SIG-M5 treated with dmso at 0.1 percent for 504 hours (cell line): ENCODE measurements at regions not wholly inside any gene's neighbourhood (a gene's known extent, or its start where the extent isn't known, plus 50 kb on each side); places are given as distances from the start of the nearest gene placed in this dataset.
"Not testable (repeated sequence)": the region's sequence is repeated elsewhere in the genome, so short reads cannot be mapped to it uniquely, and the experiment has no call there.

Source experiments
- DNase-seq: peaks from one replicate; lab custom pipeline; 2025; ENCODE audit not compliant: unreplicated experiment; lab: John Stamatoyannopoulos, UW

DNA sequence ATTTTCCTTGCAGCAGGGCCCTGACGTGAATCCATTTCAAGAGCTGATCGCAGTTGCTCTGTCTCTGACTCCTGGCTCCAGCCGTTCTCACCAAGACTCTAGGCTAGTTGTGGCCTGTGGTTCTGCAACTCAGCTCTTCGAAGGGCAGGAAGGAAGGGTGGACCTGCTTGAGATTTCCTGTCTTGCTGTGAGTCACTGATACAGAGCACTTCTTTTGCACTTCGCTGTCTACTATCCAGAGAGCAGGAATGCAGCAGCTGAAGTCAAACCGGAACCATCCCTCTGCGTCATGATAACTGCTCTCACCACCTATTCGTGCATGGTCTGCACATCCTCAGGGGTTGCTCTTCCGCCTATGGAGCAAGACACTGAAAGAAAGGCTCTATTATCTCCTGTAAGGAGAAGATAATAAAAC is 59.7 kb downstream of the RAP2B start:
- DNase-seq: peak; percentile 98

DNA sequence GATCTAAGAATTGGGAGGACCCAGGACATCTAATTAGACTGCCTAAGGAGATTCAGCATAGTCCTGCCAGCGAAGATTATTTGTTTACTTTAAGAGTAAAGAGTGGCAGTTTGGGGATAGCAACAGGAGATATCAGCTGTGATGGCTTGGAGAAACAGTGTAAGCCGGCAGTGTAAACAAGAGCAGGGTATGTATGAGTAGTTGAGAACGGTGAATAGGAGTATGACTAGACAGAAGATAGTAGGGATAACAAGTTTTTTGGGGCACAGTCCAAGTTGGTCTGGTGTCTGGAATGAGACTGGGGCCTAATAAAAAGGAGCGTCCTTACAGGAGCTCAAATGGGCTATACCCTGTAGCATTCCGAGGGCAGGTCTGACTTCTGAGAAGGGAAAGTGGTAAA is 64.9 kb downstream of the RAP2B start:
- not testable (repeated sequence) for DNase-seq

DNA sequence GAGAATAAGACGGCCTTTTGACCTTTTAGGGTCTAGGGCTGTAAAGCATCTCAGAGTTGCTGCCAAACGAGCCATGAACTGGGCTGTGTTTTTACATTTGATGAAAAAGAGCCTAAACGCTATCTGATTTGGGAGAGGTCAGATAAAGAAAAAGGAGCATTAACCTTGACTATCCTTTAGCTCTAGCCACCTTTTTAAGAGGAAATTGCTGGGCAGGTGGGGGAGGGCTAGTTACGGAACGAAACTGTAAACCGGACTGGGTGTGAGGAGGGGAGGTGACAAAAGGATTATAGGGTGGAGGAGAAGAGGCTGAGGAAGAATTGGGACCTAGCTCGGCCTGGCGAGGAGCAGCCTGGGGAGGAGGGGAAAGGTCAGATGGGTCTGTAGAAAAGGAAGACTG is 68.4 kb downstream of the RAP2B start:
- not testable (repeated sequence) for DNase-seq

DNA sequence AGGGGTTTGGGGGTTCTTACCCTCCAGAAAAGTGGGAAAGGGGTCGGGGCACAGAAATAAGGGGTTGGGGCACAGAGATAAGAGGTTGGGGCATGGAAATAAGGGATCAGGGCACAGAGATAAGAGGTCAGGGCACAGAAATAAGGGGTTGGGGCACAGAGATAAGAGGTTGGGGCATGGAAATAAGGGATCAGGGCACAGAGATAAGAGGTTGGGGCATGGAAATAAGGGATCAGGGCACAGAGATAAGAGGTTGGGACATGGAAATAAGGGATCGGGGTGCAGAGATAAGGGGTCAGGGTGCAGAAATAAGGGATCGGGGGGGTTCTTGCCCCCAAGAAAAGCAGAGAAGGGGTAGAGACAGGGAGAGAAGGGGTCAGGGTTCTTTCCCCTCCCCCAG is 69.2 kb downstream of the RAP2B start:
- not testable (repeated sequence) for DNase-seq

DNA sequence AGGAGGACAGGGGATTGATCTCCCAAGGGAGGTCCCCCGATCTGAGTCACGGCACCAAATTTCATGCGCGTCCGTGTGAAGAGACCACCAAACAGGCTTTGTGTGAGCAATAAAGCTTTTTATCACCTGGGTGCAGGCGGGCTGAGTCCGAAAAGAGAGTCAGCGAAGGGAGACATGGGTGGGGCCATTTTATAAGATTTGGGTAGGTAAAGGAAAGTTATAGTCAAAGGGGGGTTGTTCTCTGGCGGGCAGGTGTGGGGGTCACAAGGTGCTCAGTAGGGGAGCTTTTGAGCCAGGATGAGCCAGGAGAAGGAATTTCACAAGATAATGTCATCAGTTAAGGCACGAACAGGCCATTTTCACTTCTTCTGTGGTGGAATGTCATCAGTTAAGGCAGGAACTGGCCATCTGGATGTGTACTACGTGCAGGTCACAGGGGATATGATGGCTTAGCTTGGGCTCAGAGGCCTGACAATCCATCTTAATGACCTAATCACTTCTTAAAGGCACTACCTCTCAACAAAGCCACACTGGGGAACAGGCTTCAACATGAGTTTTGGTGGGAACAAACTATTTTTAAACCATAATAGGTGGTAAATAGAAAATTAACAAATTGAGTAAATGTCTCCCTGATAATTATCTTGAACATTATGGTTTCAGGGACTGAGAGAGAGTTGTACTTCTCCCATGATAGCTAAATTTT is 70.2 kb downstream of the RAP2B start:
- not testable (repeated sequence) for DNase-seq

DNA sequence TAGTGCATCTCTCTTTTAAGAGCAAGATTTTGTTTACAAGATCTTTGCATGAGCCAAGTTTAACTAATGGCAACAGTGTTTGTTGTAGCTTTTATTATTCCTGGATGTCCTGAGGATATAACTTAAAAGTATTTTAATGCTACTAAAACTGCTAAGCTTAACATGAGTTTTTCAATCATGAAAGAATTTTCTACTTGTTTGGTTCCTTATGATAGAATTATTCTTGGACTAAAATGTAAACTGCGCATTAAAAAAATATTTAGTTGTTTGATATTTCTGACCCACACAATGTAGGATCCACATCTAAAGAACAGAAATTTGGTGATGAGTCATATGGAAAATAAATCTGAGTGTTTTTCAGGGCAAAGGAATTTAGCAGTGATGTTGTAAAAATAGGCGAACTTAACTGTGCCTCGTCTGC is 70.8 kb downstream of the RAP2B start:
- no peak for DNase-seq

DNA sequence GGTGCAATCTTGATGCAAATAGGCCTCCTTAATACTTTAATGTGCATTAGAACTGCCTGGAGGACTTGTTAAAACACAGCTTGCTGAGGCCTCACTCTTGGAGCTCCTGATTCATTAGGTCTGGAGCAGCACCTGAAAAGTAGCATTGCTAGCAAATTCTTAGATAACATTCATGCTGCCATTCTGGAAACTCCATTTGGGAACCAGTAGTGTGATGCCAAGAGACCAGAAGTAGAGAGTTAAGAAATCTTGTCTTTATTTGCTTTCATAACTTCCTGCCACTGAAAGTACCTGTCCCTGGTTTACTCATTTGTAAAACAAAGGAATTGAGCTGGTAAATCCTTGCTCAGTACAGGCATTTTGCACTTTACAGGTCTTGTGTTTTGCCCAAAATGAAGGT is 72.0 kb downstream of the RAP2B start:
- DNase-seq: no peak

DNA sequence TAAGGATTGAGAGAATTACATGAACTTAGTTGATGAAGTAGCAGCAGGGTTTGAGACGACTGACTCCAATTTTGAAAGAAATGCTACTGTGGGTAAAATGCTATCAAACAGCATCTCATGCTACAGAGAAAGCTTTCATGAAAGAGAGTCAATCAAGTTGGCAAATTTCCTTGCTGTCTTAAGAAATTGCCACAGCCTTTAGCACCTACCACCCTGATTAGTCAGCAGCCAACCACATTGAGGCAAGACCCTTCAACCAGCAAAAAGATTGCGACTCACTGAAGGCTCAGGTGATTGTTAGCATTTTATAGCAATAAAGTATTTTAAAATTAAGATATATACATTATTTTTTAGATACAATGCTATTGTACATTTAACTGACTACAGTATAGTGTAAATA is 80.9 kb downstream of the RAP2B start:
- DNase-seq: peak; percentile 58

DNA sequence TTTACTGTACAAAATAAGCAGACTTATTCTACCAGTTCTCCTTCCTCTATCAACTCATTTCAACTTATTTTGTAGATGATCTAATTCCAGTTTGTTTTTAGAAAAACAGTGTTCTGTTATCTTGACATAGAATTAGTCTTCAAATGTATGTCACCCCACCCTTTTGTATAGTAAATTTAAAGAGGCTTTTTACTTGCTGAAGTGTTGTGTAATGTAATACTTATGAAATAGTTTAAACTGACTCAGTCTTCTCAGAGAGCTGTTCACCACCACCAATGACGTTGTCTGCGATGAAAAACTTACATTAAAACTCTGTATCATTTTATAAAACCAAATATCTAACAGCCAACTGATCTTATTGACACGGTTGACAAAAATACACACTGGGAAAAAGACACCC is 82.9 kb downstream of the RAP2B start:
- peak; percentile 86 for DNase-seq

DNA sequence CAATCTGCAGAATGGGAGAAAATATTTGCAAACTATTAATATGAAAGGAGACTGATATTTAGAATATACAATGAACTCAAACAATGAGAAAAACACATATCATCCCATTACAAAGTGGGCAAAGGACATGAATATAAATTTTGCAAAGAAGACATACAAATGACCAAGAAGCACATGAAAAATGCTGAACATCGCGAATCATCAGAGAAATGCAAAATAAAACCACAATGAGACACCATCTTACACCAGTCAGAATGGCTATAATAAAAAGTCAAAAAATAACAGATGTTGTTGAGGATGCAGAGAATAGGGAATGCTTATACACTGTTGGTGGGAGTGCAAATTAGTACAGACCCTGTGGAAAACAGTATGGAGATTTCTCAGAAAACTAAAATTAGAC is 83.6 kb downstream of the RAP2B start:
- DNase-seq: no peak

DNA sequence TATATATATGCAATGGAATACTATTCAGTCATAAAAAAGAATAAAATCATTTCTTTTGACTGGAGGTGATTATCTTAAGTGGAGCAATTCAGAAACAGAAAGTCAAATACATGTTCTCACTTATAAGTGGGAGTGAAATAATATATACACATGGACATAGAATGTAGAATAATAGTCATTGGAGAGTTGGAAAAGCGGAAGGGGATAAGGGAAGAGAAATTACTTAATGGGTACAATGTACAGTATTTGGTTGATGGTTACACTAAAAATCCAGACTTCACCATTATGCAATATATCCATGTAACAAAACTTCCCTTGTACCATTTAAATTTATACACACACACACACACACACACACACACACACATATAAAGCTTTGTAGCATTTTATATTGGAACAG is 84.3 kb downstream of the RAP2B start:
- peak; percentile 28 for DNase-seq

DNA sequence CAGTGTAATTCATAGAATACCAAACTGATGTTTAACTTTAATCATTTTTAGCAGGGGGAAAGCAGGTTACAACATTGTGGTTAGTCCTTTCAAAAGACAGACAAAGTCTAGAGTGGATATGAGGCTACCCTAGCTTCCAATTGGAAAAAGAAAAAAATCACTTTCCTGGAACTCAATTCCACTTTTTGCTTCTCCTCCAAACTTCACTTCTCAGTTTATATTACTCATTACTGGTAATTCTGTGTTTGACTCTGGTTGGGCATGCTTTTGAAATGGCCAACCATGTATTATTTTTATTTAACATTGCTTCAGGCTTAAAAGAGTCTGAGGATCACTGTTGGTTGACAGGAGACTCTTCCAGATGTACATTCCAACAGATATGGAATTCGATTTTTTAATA is 84.8 kb downstream of the RAP2B start:
- DNase-seq: peak; percentile 53

DNA sequence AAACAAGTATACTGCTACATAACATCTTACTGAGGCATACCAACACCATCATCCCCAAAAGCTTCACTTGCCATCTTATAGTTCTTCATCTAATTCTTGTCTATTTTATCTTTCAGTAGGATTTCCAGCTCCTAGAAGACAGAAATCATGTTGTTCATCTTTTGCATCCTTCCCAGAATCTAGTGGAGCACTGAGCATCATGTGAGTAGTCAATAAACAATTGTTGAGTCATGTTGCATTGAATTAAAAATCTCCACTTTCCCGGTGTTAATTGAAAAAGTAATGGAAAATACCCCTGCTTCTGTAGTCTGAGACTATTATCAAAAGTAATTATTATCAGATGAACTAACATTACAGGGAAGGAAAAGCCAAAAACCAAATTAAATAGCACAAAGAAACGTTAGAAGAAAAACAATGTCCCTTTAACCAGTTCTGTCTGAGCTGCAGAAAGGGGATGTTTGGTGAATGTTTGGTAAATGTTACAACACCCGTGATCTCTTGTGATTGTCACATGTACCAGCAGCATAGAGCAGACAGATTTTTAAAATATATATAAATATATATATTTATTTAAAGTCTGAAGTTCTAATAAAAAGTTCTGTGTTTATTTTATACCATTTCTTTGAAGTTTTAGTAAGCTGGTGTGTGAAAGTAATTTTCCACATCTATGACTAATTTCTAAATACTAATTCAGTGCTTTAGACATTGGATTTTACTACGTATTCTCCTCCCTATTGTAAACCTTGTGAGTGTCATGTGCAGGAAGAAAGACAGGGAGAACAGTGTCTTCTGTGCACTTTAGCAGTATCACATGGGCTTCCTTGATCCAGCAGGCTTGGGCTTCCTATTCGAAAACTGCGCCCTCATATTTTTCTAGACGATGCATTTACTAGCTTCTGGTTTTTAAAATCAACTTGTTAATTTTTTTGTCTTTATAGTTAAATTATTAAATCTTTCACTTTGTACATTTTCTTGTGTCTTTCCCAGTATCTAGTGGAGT is 85.6 kb downstream of the RAP2B start:
- peak; percentile 60 for DNase-seq

DNA sequence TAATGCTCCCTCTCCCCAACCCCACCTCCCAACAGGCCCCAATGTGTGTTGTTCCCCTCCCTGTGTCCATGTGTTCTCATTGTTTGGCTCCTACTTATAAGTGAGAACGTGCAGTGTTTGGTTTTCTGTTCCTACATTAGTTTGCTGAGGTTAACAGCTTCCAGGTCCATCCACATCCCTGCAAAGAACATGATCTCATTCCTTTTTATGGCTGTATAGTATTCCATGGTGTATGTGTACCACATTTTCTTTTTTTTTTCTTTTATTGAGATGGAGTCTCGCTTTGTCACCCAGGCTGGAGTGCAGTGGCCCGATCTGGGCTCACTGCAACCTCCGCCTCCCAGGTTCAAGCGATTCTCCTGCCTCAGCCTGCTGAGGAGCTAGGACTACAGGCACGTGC is 86.8 kb downstream of the RAP2B start:
- not testable (repeated sequence) for DNase-seq

DNA sequence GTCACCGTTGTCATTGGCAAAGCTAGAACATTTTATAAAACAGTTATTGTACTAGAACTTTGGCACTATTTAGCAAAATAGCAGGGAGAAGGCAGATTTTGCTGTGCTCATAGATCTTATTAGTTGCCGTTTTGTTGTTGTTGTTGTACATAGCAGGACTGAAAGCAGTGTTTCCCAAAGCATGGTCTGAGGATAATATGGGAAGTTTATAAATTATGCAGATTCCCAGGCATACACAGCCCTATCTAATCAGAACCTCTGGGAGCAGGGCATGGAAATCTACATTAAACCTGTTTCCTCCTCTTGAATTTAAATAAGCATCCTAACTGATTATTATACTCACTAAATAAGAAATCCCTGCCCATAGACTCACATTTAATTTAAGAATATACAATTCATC is 87.9 kb downstream of the RAP2B start:
- no peak for DNase-seq

DNA sequence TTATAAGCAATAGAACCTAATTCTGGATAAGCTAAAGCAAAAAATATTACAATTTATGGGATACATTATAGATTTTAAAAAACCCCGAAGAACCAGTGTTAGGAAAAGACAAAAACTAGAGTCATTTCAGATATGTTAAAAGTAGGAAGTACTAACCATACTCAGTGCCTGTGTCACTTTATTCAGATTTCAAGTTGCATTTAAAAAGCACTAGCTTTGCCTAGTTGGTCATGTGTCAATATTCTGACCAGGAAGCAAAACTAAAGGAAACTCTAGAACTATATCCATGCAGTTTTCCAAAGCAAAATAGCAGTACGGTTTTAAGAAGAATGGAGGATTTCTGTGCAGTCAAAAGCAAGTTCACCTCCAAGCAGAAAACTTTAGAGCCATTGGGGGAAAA is 88.4 kb downstream of the RAP2B start:
- no peak for DNase-seq

DNA sequence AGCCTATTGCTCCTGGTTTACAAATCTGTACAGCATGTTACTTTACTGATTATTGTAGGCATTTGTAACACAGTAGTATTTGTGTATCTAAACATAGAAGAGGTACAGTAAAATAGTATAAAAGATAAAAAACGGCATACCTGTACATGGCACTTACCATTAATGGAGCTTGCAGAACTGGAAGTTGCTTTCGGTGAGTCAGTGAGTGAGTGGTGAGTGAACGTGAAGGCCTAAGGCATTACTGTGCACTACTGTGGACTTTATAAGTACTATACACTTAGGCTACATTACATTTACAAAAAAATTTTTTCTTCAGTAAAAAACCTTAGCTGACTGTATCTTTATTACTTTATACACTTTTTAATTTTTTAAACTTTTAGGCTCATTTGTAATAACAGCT is 90.9 kb downstream of the RAP2B start:
- DNase-seq: no peak

DNA sequence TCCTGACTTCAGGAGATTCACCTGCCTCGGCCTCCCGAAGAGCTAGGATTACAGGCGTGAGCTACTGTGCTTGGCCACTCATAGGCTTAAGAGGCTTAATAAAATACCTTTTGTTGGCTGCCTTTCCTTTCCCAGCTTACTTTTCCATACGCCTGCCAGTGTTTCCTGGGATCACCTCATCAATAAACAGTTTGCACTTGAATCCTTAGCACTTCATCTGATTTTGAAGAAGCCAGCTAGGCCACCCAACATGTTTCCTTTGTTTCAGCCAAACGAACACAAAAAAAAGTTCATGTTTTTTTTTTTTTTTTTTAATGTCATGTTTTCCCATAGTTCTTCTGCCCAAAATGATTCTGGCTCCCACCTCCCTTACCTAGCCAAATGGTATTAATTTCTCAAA is 92.3 kb downstream of the RAP2B start:
- no peak for DNase-seq

DNA sequence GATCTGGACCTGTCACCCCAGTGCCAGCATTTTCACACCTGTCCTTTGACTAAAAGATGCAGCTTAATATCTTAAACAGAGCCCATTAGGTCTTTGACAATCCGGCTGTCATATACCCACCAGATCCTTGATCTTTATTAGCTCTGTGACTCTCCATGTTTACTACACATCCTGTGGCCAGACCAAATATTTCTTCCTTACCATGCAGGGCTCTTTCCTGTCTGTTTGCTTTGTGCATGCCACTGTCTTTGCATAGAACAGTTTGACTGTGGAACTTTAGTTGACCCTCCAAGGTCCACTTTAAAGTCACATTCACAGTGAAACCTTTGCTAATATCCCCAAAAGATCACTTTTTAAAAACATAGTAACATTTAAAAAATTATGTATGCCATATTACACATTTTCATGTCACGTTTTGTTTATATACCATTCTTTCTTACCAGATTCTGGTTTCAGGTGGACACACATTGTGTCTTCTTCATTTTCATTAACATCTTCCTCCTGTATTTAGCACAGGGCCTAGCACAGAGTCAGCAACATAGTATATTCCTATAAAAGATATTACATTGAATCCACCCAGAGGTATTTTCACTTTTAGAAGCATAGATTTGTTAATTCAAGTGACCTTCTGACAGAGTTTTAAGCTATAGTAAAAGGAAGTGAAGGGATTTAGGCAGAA is 95.8 kb downstream of the RAP2B start:
- DNase-seq: no peak

DNA sequence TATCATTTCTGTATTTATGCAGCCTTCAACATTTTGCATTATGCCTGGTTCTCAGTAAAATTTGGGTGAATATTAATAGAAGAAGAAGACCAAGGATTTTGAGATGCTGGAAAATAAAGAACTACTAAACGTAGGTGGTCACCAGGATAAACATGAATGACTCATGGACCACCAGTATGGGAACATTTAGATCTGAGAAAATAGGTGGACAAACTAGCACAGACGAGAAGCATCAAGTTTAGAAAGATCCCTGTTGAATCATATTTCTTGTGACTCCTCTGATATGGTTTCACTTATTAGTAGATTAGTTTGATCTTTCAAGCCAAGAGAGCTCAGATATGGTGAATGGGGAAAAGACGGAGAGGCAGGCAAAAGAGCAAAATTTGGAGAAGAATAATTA is 97.9 kb downstream of the RAP2B start:
- DNase-seq: no peak

DNA sequence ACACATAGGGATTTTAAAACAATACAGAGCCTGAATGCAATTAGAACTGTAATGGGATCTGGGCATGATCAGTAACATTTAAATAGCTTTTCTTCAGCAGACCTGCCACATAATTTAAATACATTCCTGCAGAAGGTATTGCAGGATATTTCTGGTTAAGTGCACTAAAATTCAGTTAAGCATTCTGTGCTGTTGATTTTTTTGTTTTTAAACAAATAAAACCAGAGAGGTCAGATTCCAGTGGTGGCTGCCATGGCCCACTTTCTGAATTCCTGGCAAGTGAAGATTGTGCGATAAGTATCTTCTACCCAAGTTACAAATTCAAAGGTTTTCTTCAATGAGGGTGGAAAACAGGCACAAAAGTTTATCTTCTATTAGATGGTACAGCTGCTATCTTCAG is 98.7 kb downstream of the RAP2B start:
- DNase-seq: no peak

DNA sequence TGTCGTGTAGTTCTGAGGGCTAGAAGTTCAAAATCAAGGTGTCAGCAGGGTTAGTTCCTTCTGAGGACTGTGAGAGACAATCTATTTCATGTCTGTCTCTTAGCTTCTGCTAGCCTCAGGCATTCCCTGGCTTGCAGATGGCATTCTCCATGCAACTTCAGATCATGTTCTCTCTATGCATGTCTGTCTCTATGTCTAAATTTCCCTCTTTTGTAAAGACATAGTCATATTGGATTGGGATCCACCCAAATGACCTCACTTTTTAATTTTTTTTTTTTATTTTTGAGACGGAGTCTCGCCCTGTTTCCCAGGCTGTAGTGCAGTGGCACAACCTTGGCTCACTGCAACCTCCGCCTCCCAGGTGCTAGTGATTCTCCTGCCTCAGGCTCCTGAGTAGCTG is 104.6 kb downstream of the RAP2B start:
- no peak for DNase-seq
